WTC11 (cell line): ENCODE measurements at regions not wholly inside any gene's neighbourhood (a gene's known extent, or its start where the extent isn't known, plus 50 kb on each side); places are given as distances from the start of the nearest gene placed in this dataset.

Source experiments
- ATAC-seq: fragments of 200-7000 bp; cut with Tn5 transposase; 2 replicates; pipeline ENCODE4 v1.10.0; 2021; ENCODE audit warnings: mild to moderate bottlenecking, moderate library complexity
- CTCF ChIA-PET: fragments of 300-600 bp; sonication (Branson Sonifier 250); formaldehyde crosslinking; loops from one replicate; lab custom pipeline; 2021; ENCODE audit warnings: antibody characterized with exemption; lab: Charles Lee
- POLR2A ChIA-PET: fragments of 350-600 bp; sonication (Branson Sonifier 250); formaldehyde crosslinking; loops from one replicate; lab custom pipeline; 2021; ENCODE audit warnings: antibody characterized with exemption; lab: Charles Lee
- DNase-seq: peaks from one replicate; pipeline ENCODE4 v3.0.0; 2021; ENCODE audit warnings: low spot score
- H3K27ac Mint-ChIP-seq: 2 replicates; pipeline ENCODE4 v1.8.0; 2021; ENCODE audit warnings: mixed read lengths
- H3K27me3 Mint-ChIP-seq: 2 replicates; pipeline ENCODE4 v1.8.0; 2021; ENCODE audit warnings: low read depth, mild to moderate bottlenecking, moderate library complexity, mixed read lengths
- H3K36me3 Mint-ChIP-seq: 2 replicates; pipeline ENCODE4 v1.8.0; 2021; ENCODE audit warnings: mixed read lengths
- H3K4me1 Mint-ChIP-seq: 2 replicates; pipeline ENCODE4 v1.8.0; 2022; ENCODE audit warnings: mixed read lengths
- H3K4me3 Mint-ChIP-seq: 2 replicates; pipeline ENCODE4 v1.8.0; 2021; ENCODE audit warnings: mild to moderate bottlenecking, moderate library complexity, mixed read lengths
- H3K9me3 Mint-ChIP-seq: 2 replicates; pipeline ENCODE4 v1.8.0; 2021; ENCODE audit warnings: mixed read lengths
- CBFB ChIP-seq: sonication (generic); formaldehyde crosslinking; IDR thresholded peaks from 2 replicates; pipeline ENCODE4 v1.8.1; 2022; ENCODE audit warnings: mild to moderate bottlenecking, low read depth, missing genetic modification reagents
- CREM ChIP-seq: sonication (generic); formaldehyde crosslinking; IDR thresholded peaks from 2 replicates; pipeline ENCODE4 v1.8.1; 2022; ENCODE audit warnings: mild to moderate bottlenecking, missing genetic modification reagents, moderate library complexity
- EMX1 ChIP-seq: fragments of 250-450 bp; sonication (Bioruptor Pico); IDR thresholded peaks from 2 replicates; pipeline ENCODE4 v1.8.0; 2021; ENCODE audit warnings: mild to moderate bottlenecking
- ESRRA ChIP-seq: sonication (generic); formaldehyde crosslinking; IDR thresholded peaks from 2 replicates; pipeline ENCODE4 v1.8.1; 2022; ENCODE audit warnings: mild to moderate bottlenecking, missing genetic modification reagents, borderline replicate concordance
- ETV6 ChIP-seq: sonication (generic); formaldehyde crosslinking; IDR thresholded peaks from 2 replicates; pipeline ENCODE4 v1.8.1; 2022; ENCODE audit warnings: mild to moderate bottlenecking, missing genetic modification reagents
- HMGA2 ChIP-seq: fragments of 250-450 bp; sonication (Bioruptor Pico); IDR thresholded peaks from 2 replicates; pipeline ENCODE4 v1.4.0; 2021; ENCODE audit warnings: mild to moderate bottlenecking, moderate library complexity
- JAZF1 ChIP-seq: fragments of 250-450 bp; sonication (Bioruptor Pico); IDR thresholded peaks from 2 replicates; pipeline ENCODE4 v1.9.0; 2021; ENCODE audit warnings: moderate library complexity, mild to moderate bottlenecking, inconsistent platforms
- MXD4 ChIP-seq: fragments of 250-450 bp; sonication (Bioruptor Pico); IDR thresholded peaks from 2 replicates; pipeline ENCODE4 v1.8.0; 2021; ENCODE audit warnings: mild to moderate bottlenecking, moderate library complexity, borderline replicate concordance
- MYBL2 ChIP-seq: sonication (generic); formaldehyde crosslinking; IDR thresholded peaks from 2 replicates; pipeline ENCODE4 v1.8.1; 2023; ENCODE audit warnings: mild to moderate bottlenecking, moderate library complexity, missing genetic modification reagents
- NR1H2 ChIP-seq: sonication (generic); formaldehyde crosslinking; IDR thresholded peaks from 2 replicates; pipeline ENCODE4 v1.9.0; 2021; ENCODE audit warnings: mild to moderate bottlenecking, moderate library complexity, missing genetic modification reagents
- RELA ChIP-seq: sonication (generic); formaldehyde crosslinking; IDR thresholded peaks from 2 replicates; pipeline ENCODE4 v1.8.1; 2022; ENCODE audit warnings: missing genetic modification reagents, mild to moderate bottlenecking, borderline replicate concordance
- SMAD3 ChIP-seq: sonication (generic); formaldehyde crosslinking; IDR thresholded peaks from 2 replicates; pipeline ENCODE4 v1.8.0; 2022; ENCODE audit warnings: missing genetic modification reagents, mild to moderate bottlenecking, borderline replicate concordance
- SOX15 ChIP-seq: fragments of 250-450 bp; sonication (Bioruptor Pico); IDR thresholded peaks from 2 replicates; pipeline ENCODE4 v1.9.0; 2021; ENCODE audit warnings: mild to moderate bottlenecking
- ZNF317 ChIP-seq: sonication (generic); formaldehyde crosslinking; IDR thresholded peaks from 2 replicates; pipeline ENCODE4 v1.8.1; 2023; ENCODE audit warnings: low read depth, mild to moderate bottlenecking, moderate library complexity, missing genetic modification reagents, borderline replicate concordance
- TF ChIP-seq, protein P1 (sequence below): fragments of 250-450 bp; sonication (Bioruptor Pico); IDR thresholded peaks from 2 replicates; pipeline ENCODE4 v1.9.0; 2021; ENCODE audit warnings: mild to moderate bottlenecking
- TF ChIP-seq, protein P2 (sequence below): sonication (generic); formaldehyde crosslinking; IDR thresholded peaks from 2 replicates; pipeline ENCODE4 v1.8.0; 2022; ENCODE audit warnings: mild to moderate bottlenecking, missing genetic modification reagents
- TF ChIP-seq, protein P3 (sequence below): fragments of 250-450 bp; sonication (Bioruptor Pico); IDR thresholded peaks from 2 replicates; pipeline ENCODE4 v2.1.2; 2022; ENCODE audit warnings: mild to moderate bottlenecking, moderate library complexity
- TF ChIP-seq, protein P4 (sequence below): sonication (generic); formaldehyde crosslinking; IDR thresholded peaks from 2 replicates; pipeline ENCODE4 v1.8.0; 2022; ENCODE audit warnings: missing genetic modification reagents
- TF ChIP-seq, protein P5 (sequence below): fragments of 250-450 bp; sonication (Bioruptor Pico); conservative IDR thresholded peaks from 2 replicates; pipeline ENCODE4 v1.9.0; 2021; ENCODE audit warnings: mild to moderate bottlenecking
- TF ChIP-seq, protein P6 (sequence below): sonication (generic); formaldehyde crosslinking; IDR thresholded peaks from 2 replicates; pipeline ENCODE4 v1.8.1; 2023; ENCODE audit warnings: mild to moderate bottlenecking, missing genetic modification reagents, moderate library complexity
- TF ChIP-seq, protein P7 (sequence below): sonication (generic); formaldehyde crosslinking; conservative IDR thresholded peaks from 2 replicates; pipeline ENCODE4 v1.8.1; 2023; ENCODE audit warnings: mild to moderate bottlenecking, low read depth, missing genetic modification reagents, moderate library complexity

DNA sequence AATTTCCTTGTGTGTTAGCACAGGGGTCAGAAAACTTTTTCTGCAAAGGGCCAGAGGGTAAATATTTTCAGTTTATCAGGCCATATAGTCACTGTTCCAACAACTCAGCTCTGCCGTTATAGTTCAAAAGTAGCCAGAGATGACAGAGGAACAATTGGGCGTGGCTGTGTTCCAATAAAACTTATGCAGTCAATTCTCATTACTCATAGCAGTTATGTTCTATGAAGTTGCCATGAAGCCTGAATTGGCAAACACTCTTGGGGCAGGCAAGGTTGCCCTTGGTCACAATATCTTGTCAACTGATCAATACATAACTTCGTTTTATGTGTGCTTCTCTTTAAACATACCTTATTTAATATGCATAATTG lies 304.2 kb downstream of the TFAP2C start (continued):
- TF ChIP-seq ZNF317 (CRISPR knock-in tag) (no peak), CBFB (CRISPR knock-in tag) (no peak), ETV6 (CRISPR knock-in tag) (no peak), RELA (no peak), ESRRA (no peak), CREM (CRISPR knock-in tag) (no peak), SOX15 (CRISPR knock-in tag) (no peak), MXD4 (CRISPR knock-in tag) (no peak), JAZF1 (CRISPR knock-in tag) (no peak)
- TF ChIP-seq, protein P1, sequence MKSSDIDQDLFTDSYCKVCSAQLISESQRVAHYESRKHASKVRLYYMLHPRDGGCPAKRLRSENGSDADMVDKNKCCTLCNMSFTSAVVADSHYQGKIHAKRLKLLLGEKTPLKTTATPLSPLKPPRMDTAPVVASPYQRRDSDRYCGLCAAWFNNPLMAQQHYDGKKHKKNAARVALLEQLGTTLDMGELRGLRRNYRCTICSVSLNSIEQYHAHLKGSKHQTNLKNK: no peak
- TF ChIP-seq, protein P2, sequence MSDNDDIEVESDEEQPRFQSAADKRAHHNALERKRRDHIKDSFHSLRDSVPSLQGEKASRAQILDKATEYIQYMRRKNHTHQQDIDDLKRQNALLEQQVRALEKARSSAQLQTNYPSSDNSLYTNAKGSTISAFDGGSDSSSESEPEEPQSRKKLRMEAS (CRISPR knock-in tag): no peak

DNA sequence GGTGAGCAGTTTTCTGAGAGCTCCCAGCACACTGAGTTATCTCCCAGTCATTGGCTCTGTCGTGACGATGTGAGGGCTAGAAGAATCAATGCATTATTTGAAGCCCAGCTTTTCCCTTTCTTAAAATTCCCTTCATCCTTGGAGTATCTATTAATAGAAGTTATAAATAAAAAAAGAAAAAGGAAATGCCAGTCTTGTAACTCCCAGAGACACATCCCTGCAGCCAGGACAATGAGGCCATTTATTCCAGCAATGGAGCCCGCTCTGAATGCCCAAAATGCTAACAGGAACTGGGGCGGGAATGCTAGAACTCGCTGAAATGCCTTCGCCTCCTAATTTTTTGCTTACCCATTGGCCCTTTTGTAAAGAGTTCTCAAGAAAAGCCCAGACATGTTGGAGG lies 305.8 kb downstream of the TFAP2C start:
- Mint-ChIP-seq H3K4me3 (no peak overlapping the region), H3K9me3 (no peaks in the 10 kb centered on the region), H3K27me3 (peaks cover 4% of the 10 kb centered on the region), H3K36me3 (no peaks in the 10 kb centered on the region), H3K4me1 (peaks cover 19% of the 10 kb centered on the region), H3K27ac (no peak overlapping the region)
- DNase-seq (no peak), ATAC-seq (no peak)
- POLR2A ChIA-PET: interaction anchor here (0.5 kb wide), 1 partner anchor 10 kb away, joined by 3 read pairs; no protein-coding TSS in a partner anchor
- CTCF ChIA-PET: no interaction called here
- no peak for TF ChIP-seq EMX1 (CRISPR knock-in tag)
- TF ChIP-seq MYBL2 (CRISPR knock-in tag): no peak
- TF ChIP-seq SMAD3 (CRISPR knock-in tag): no peak
- no peak for TF ChIP-seq NR1H2 (CRISPR knock-in tag)
- TF ChIP-seq, protein P3, sequence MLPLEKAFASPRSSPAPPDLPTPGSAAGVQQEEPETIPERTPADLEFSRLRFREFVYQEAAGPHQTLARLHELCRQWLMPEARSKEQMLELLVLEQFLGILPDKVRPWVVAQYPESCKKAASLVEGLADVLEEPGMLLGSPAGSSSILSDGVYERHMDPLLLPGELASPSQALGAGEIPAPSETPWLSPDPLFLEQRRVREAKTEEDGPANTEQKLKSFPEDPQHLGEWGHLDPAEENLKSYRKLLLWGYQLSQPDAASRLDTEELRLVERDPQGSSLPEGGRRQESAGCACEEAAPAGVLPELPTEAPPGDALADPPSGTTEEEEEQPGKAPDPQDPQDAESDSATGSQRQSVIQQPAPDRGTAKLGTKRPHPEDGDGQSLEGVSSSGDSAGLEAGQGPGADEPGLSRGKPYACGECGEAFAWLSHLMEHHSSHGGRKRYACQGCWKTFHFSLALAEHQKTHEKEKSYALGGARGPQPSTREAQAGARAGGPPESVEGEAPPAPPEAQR (CRISPR knock-in tag): no peak

DNA sequence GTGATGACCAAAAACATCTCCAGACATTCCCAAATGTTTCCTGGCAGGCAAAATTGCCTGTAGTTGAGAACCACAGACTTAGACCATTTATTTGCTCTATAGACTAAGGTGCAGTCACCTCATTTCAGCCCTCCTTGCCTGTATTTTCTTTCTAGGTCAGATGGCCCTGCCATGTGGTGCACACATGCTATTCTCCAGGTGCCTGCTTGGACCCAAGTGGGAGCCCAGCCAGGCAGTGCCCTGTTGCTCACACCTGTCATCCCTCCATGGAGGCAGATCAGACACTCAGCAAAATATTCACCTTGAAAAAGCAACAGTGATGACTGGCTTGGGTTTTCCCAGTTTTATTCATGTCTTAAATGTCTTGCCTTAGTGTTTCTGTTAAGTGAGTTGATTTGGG lies 311.4 kb downstream of the TFAP2C start:
- H3K27me3 Mint-ChIP-seq: no peaks in the 10 kb centered on the region
- no peaks in the 10 kb centered on the region for H3K4me1 Mint-ChIP-seq
- ATAC-seq: no peak
- no peak overlapping the region for H3K4me3 Mint-ChIP-seq
- ChIA-PET POLR2A (no interaction called here), CTCF (no interaction called here)
- H3K9me3 Mint-ChIP-seq: no peaks in the 10 kb centered on the region
- no peaks in the 10 kb centered on the region for H3K36me3 Mint-ChIP-seq
- no peak for DNase-seq
- H3K27ac Mint-ChIP-seq: no peak overlapping the region
- TF ChIP-seq, protein P4, sequence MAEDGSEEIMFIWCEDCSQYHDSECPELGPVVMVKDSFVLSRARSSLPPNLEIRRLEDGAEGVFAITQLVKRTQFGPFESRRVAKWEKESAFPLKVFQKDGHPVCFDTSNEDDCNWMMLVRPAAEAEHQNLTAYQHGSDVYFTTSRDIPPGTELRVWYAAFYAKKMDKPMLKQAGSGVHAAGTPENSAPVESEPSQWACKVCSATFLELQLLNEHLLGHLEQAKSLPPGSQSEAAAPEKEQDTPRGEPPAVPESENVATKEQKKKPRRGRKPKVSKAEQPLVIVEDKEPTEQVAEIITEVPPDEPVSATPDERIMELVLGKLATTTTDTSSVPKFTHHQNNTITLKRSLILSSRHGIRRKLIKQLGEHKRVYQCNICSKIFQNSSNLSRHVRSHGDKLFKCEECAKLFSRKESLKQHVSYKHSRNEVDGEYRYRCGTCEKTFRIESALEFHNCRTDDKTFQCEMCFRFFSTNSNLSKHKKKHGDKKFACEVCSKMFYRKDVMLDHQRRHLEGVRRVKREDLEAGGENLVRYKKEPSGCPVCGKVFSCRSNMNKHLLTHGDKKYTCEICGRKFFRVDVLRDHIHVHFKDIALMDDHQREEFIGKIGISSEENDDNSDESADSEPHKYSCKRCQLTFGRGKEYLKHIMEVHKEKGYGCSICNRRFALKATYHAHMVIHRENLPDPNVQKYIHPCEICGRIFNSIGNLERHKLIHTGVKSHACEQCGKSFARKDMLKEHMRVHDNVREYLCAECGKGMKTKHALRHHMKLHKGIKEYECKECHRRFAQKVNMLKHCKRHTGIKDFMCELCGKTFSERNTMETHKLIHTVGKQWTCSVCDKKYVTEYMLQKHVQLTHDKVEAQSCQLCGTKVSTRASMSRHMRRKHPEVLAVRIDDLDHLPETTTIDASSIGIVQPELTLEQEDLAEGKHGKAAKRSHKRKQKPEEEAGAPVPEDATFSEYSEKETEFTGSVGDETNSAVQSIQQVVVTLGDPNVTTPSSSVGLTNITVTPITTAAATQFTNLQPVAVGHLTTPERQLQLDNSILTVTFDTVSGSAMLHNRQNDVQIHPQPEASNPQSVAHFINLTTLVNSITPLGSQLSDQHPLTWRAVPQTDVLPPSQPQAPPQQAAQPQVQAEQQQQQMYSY (CRISPR knock-in tag): no peak
- TF ChIP-seq, protein P5, sequence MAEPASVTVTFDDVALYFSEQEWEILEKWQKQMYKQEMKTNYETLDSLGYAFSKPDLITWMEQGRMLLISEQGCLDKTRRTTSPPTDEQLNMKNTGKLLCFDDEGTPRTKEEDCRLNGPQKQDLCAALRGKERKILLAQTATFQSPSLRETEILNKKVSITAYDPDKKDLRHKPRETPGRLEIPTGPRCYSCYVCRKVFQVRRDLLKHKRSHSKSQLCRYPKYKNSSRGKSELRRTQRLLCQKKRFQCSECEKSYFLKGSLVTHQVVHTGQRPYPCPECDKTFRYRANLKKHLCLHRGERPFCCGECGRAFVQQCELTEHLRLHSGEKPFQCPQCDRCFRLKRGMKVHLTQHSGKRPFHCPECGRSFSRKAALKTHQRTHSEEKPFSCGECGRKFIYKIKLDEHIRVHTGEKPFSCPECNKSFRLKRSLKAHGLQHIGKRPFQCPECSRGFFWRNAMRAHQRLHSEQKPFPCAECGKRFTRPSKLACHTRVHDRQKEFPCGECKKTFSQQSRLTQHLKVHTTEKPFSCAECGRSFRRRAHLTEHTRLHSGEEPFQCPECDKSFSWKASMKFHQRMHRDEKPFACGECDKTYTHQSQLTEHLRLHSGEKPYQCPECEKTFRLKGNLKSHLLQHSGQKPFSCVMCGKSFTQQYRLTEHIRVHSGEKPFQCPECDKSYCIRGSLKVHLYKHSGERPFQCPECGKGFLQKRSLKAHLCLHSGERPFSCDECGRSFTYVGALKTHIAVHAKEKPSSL (CRISPR knock-in tag): no peak
- TF ChIP-seq HMGA2 (CRISPR knock-in tag): no peak
- TF ChIP-seq, protein P6, sequence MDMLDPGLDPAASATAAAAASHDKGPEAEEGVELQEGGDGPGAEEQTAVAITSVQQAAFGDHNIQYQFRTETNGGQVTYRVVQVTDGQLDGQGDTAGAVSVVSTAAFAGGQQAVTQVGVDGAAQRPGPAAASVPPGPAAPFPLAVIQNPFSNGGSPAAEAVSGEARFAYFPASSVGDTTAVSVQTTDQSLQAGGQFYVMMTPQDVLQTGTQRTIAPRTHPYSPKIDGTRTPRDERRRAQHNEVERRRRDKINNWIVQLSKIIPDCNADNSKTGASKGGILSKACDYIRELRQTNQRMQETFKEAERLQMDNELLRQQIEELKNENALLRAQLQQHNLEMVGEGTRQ (CRISPR knock-in tag): no peak
- TF ChIP-seq, protein P7, sequence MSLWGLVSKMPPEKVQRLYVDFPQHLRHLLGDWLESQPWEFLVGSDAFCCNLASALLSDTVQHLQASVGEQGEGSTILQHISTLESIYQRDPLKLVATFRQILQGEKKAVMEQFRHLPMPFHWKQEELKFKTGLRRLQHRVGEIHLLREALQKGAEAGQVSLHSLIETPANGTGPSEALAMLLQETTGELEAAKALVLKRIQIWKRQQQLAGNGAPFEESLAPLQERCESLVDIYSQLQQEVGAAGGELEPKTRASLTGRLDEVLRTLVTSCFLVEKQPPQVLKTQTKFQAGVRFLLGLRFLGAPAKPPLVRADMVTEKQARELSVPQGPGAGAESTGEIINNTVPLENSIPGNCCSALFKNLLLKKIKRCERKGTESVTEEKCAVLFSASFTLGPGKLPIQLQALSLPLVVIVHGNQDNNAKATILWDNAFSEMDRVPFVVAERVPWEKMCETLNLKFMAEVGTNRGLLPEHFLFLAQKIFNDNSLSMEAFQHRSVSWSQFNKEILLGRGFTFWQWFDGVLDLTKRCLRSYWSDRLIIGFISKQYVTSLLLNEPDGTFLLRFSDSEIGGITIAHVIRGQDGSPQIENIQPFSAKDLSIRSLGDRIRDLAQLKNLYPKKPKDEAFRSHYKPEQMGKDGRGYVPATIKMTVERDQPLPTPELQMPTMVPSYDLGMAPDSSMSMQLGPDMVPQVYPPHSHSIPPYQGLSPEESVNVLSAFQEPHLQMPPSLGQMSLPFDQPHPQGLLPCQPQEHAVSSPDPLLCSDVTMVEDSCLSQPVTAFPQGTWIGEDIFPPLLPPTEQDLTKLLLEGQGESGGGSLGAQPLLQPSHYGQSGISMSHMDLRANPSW (CRISPR knock-in tag): no peak
